Kidney epithelial cell (primary cell): ENCODE measurements at regions not wholly inside any gene's neighbourhood (a gene's known extent, or its start where the extent isn't known, plus 50 kb on each side); places are given as distances from the start of the nearest gene placed in this dataset.

Experiments used
- DNase-seq: peaks from one replicate; pipeline ENCODE4 v3.0.0-alpha.2; 2010; ENCODE audit warnings: low read depth
- H3K27me3 ChIP-seq: 2 replicates; pipeline ENCODE4 v1.6.0; 2011; ENCODE audit warnings: low read length; ENCODE audit not compliant: control insufficient read depth, insufficient read depth
- H3K36me3 ChIP-seq: 2 replicates; pipeline ENCODE4 v1.5.1; 2011; ENCODE audit warnings: low read length; ENCODE audit not compliant: control insufficient read depth, insufficient read depth
- H3K4me3 ChIP-seq: 2 replicates; pipeline ENCODE4 v1.5.1; 2011; ENCODE audit warnings: low read depth, mild to moderate bottlenecking, control low read depth, low read length
- TF ChIP-seq, protein P1 (sequence below): IDR thresholded peaks from 2 replicates; pipeline ENCODE4 v1.5.1; 2011; ENCODE audit warnings: mild to moderate bottlenecking, moderate library complexity, low read length, control low read depth, inconsistent platforms; ENCODE audit not compliant: insufficient read depth, poor library complexity, severe bottlenecking

DNA sequence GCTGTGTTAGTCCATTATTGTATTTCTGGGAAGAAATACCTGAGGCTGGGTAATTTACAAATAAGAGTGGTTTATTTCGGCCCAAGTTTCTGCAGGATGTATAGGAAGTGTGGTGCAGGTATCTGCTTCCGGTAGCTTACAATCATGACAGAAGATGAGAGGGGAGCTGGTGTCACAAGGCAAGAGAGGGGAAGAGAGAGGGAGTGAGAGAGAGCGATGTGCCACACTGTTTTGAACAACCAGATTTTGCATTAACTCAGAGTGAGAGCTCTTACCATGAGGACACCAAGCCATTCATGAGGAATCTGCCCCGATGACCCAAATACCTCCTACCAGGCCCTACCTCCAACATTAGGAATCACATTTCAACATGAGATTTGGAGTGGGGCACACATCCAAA, 627.6 kb upstream of the FRG1 start:
- TF ChIP-seq, protein P1, sequence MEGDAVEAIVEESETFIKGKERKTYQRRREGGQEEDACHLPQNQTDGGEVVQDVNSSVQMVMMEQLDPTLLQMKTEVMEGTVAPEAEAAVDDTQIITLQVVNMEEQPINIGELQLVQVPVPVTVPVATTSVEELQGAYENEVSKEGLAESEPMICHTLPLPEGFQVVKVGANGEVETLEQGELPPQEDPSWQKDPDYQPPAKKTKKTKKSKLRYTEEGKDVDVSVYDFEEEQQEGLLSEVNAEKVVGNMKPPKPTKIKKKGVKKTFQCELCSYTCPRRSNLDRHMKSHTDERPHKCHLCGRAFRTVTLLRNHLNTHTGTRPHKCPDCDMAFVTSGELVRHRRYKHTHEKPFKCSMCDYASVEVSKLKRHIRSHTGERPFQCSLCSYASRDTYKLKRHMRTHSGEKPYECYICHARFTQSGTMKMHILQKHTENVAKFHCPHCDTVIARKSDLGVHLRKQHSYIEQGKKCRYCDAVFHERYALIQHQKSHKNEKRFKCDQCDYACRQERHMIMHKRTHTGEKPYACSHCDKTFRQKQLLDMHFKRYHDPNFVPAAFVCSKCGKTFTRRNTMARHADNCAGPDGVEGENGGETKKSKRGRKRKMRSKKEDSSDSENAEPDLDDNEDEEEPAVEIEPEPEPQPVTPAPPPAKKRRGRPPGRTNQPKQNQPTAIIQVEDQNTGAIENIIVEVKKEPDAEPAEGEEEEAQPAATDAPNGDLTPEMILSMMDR, result no peak
- H3K27me3 ChIP-seq, result no peaks in the 10 kb centered on the region
- no peak overlapping the region for H3K4me3 ChIP-seq
- no peak for DNase-seq
- H3K36me3 ChIP-seq, result no peaks in the 10 kb centered on the region

- TF ChIP-seq, protein P1, result no peak
- no peak for DNase-seq
- H3K4me3 ChIP-seq, result no peak overlapping the region
- H3K27me3 ChIP-seq, result no peaks in the 10 kb centered on the region
- no peaks in the 10 kb centered on the region for H3K36me3 ChIP-seq
Measured at GRCh38 chr4:189313861-189314513, 626.7 kb upstream of the FRG1 start.

DNA sequence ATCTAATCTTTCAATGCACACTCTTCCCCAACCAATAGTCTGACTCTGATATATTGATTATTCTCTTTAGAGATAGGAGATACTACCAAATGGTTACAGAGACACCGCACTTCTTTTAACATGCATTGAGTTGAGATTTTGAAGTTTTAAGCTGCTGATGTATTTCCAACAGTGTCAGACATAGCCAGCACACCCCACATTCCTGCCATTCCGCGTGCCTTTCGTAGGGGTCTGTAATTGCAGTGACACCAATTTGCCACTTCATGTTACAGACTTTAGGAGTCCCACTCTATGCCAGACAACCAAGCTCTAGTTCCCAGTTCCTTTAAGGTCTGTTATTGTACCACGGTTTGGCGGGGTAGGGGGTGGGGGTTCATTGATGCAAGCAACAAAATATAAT, 618.2 kb upstream of the FRG1 start:
- H3K4me3 ChIP-seq, result no peak overlapping the region
- H3K36me3 ChIP-seq, result no peaks in the 10 kb centered on the region
- TF ChIP-seq, protein P1, result no peak
- no peaks in the 10 kb centered on the region for H3K27me3 ChIP-seq
- no peak for DNase-seq

DNA sequence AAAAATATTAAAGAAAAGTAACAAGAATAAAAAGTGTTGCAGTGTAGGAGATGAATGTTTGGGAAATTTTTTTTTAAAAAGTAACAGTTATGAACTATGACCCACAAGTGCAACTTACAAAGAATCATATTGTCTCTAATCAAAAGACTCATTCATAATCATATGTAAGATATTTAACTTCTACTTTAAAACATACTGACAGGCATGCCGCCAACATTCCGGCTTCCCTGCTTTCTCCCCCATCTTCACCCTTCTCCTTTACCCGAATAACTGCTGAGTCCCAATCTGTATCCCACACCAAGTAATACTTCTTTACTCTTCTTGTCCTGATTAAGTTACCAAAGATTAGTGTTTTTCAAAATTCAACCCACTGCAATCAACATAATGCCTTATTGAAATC, 598.8 kb upstream of the FRG1 start:
- no peaks in the 10 kb centered on the region for H3K36me3 ChIP-seq
- TF ChIP-seq, protein P1, result no peak
- no peak for DNase-seq

DNA sequence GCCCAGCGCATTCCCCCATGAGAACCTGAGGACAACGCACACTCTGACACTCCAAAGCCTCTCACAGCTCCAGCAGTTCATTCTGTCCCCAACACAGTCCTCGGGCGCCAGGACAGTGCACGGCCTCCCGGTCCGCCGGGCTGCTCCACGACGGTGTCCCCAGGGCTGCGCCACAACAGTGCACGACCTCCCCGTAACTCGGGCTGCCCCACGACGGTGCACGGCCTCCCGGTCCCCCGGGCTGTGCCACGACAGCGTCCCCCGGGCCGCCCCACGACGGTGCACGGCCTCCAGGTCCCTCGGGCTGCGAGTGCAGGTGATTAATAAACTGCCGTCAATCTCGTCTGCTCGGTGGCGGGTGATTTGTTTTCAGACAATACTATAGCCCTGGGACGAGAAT, 585.1 kb upstream of the FRG1 start:
- TF ChIP-seq, protein P1, result no peak
- no peaks in the 10 kb centered on the region for H3K27me3 ChIP-seq

More for the DNA sequence above, 598.8 kb upstream of the FRG1 start:
- H3K27me3 ChIP-seq, result no peaks in the 10 kb centered on the region
- no peak overlapping the region for H3K4me3 ChIP-seq

DNA sequence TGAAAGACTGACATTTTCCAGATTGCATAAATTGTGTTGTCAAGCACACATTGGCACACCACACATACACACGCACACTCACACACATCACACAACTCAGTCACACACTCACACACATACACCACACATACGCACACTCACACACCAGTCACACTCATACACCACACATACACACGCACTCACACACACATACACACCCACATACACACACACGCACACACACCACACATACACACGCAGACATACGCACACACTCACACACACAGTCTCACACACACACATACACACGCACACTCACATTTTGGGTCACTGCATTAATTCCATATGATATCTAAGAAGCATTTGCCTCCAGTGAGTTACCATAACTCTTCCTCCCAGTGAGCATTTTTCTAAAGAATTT, 578.3 kb upstream of the FRG1 start:
- Histone ChIP-seq H3K4me3 (no peak overlapping the region), H3K27me3 (no peaks in the 10 kb centered on the region), H3K36me3 (no peaks in the 10 kb centered on the region)
- DNase-seq, result no peak
- TF ChIP-seq, protein P1, result no peak

More for the DNA sequence above, 585.1 kb upstream of the FRG1 start:
- no peak for DNase-seq
- H3K4me3 ChIP-seq, result no peak overlapping the region
- H3K36me3 ChIP-seq, result no peaks in the 10 kb centered on the region
